ENCODE measurements at regions not wholly inside any gene's neighbourhood (a gene's known extent, or its start where the extent isn't known, plus 50 kb on each side); places are given as distances from the start of the nearest gene placed in this dataset.
"Not testable (repeated sequence)": the region's sequence is repeated elsewhere in the genome, so short reads cannot be mapped to it uniquely, and the experiment has no call there.

GRCh38 chr1:30204916-30205315 lies 518.5 kb downstream of the MATN1 start:
- DNase-seq (ENCODE audit: low spot score), result not testable (repeated sequence)

- no peak for DNase-seq (ENCODE audit: low spot score)
These were observed 522.4 kb downstream of the MATN1 start for GRCh38 chr1:30201015-30201414.

GRCh38 chr1:30200161-30200560 lies 523.2 kb downstream of the MATN1 start:
- no peak for DNase-seq (ENCODE audit: low spot score)

GRCh38 chr1:30199563-30199962 lies 523.8 kb downstream of the MATN1 start:
- no peak for DNase-seq (ENCODE audit: low spot score)

- no peak for DNase-seq (ENCODE audit: low spot score)
These were observed 524.5 kb downstream of the MATN1 start for GRCh38 chr1:30198795-30199403.

- DNase-seq (ENCODE audit: low spot score), result no peak
These were observed 525.0 kb downstream of the MATN1 start for GRCh38 chr1:30198451-30198760.

- no peak for DNase-seq (ENCODE audit: low spot score)
These were observed 525.5 kb downstream of the MATN1 start for GRCh38 chr1:30197639-30198450.

- DNase-seq (ENCODE audit: low spot score), result no peak
These were observed 526.3 kb downstream of the MATN1 start for GRCh38 chr1:30196872-30197638.

GRCh38 chr1:30196457-30196856 lies 526.9 kb downstream of the MATN1 start:
- DNase-seq (ENCODE audit: low spot score), result no peak

GRCh38 chr1:30195424-30196134 lies 527.8 kb downstream of the MATN1 start:
- no peak for DNase-seq (ENCODE audit: low spot score)

GRCh38 chr1:30194741-30195423 lies 528.5 kb downstream of the MATN1 start:
- no peak for DNase-seq (ENCODE audit: low spot score)

- DNase-seq (ENCODE audit: low spot score), result no peak
These were observed 529.3 kb downstream of the MATN1 start for GRCh38 chr1:30194046-30194619.

- DNase-seq (ENCODE audit: low spot score), result no peak
These were observed 530.3 kb downstream of the MATN1 start for GRCh38 chr1:30192969-30193630.

- no peak for DNase-seq (ENCODE audit: low spot score)
These were observed 532.2 kb downstream of the MATN1 start for GRCh38 chr1:30191154-30191702.

- DNase-seq (ENCODE audit: low spot score), result no peak
These were observed 532.8 kb downstream of the MATN1 start for GRCh38 chr1:30190511-30191153.

- no peak for DNase-seq (ENCODE audit: low spot score)
These were observed 533.4 kb downstream of the MATN1 start for GRCh38 chr1:30189818-30190500.

GRCh38 chr1:30188999-30189398 lies 534.4 kb downstream of the MATN1 start:
- no peak for DNase-seq (ENCODE audit: low spot score)

- no peak for DNase-seq (ENCODE audit: low spot score)
These were observed 535.1 kb downstream of the MATN1 start for GRCh38 chr1:30188329-30188728.

- no peak for DNase-seq (ENCODE audit: low spot score)
These were observed 535.9 kb downstream of the MATN1 start for GRCh38 chr1:30187413-30188023.
